Right kidney (tissue), 1 donor: ENCODE measurements at regions not wholly inside any gene's neighbourhood (a gene's known extent, or its start where the extent isn't known, plus 50 kb on each side); places are given as distances from the start of the nearest gene placed in this dataset.

Experiments
- DNase-seq: peaks from one replicate; pipeline ENCODE4 v3.0.0-alpha.2; 2016

GRCh38 chr5:58105836-58106235 is 354.1 kb downstream of the PLK2 start:
- DNase-seq = no peak

GRCh38 chr5:58099257-58099656 is 360.6 kb downstream of the PLK2 start:
- no peak for DNase-seq

GRCh38 chr5:58094031-58094430 is 365.9 kb downstream of the PLK2 start:
- DNase-seq = no peak

- DNase-seq = no peak
These were observed 369.2 kb downstream of the PLK2 start for GRCh38 chr5:58090704-58091103.

- no peak for DNase-seq
These were observed 370.9 kb downstream of the PLK2 start for GRCh38 chr5:58088941-58089340.

GRCh38 chr5:58087905-58088304 is 372.0 kb downstream of the PLK2 start:
- no peak for DNase-seq

- no peak for DNase-seq
These were observed 372.8 kb downstream of the PLK2 start for GRCh38 chr5:58087123-58087522.

- no peak for DNase-seq
These were observed 374.1 kb downstream of the PLK2 start for GRCh38 chr5:58085800-58086199.

GRCh38 chr5:58081435-58081834 is 378.5 kb downstream of the PLK2 start:
- DNase-seq = no peak

- no peak for DNase-seq
These were observed 379.3 kb downstream of the PLK2 start for GRCh38 chr5:58080573-58080972.

GRCh38 chr5:58077966-58078365 is 381.9 kb downstream of the PLK2 start:
- no peak for DNase-seq

- no peak for DNase-seq
These were observed 382.5 kb downstream of the PLK2 start for GRCh38 chr5:58077416-58077815.

- no peak for DNase-seq
These were observed 383.2 kb downstream of the PLK2 start for GRCh38 chr5:58076483-58077257.

GRCh38 chr5:58075907-58076306 is 384.0 kb downstream of the PLK2 start:
- no peak for DNase-seq

GRCh38 chr5:58074717-58075116 is 385.2 kb downstream of the PLK2 start:
- DNase-seq = no peak

GRCh38 chr5:58074222-58074621 is 385.7 kb downstream of the PLK2 start:
- no peak for DNase-seq

GRCh38 chr5:58073243-58073642 is 386.6 kb downstream of the PLK2 start:
- no peak for DNase-seq

GRCh38 chr5:58072300-58072965 is 387.5 kb downstream of the PLK2 start:
- no peak for DNase-seq

GRCh38 chr5:58071566-58071965 is 388.3 kb downstream of the PLK2 start:
- no peak for DNase-seq

GRCh38 chr5:58069846-58070245 is 390.0 kb downstream of the PLK2 start:
- DNase-seq = no peak

- DNase-seq = no peak
These were observed 390.7 kb downstream of the PLK2 start for GRCh38 chr5:58069016-58069705.

- DNase-seq = no peak
These were observed 393.3 kb downstream of the PLK2 start for GRCh38 chr5:58066557-58066956.

- no peak for DNase-seq
These were observed 393.8 kb downstream of the PLK2 start for GRCh38 chr5:58066076-58066475.

GRCh38 chr5:58064801-58065200 is 395.1 kb downstream of the PLK2 start:
- DNase-seq = no peak
